ENCODE measurements at regions not wholly inside any gene's neighbourhood (a gene's known extent, or its start where the extent isn't known, plus 50 kb on each side); places are given as distances from the start of the nearest gene placed in this dataset.
"Not testable (repeated sequence)": the region's sequence is repeated elsewhere in the genome, so short reads cannot be mapped to it uniquely, and the experiment has no call there.

DNA sequence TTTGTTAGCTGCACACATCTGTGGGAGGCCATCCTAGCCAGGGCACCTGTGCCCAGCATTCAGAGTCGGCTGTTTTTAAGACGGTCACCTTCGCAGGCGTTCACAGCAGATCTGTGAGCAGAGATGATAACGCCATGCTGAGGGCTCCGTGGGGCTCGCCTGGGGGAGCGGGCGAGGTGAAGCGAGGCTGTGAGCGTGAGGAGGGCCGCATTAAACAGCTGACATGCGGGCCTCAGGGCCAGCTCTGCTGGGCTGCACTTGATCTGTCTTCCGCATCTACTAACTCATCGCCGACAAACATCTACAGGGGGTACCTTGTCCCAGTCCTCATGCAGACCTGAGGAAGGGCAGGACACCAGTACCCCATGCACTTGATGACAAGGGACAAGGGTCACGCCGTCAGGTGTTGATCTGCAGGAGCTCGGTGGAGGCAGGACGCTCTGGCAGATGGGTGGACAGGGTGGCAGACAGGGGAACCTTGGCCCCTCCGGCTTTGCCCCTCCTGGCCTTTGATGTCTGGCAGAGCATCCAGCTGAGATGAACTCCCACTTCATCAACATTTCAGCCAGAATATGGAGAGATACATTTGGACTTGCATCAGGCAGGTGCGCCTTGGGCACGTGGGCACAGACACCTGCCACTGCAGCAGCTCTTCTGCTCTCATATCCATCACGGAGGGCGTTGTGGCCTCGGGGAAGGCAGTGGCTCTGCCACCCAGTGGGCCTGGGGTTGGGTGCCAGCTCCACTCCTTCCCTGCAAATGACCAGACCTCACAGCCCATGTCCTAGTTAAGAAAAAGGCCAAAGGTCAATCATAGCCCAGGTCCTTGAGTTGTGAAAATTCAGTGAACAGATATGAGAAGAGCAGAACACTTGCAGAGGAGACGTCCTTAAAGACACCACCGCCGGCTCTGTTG, 822.9 kb downstream of the BRD1 start:
- Mint-ChIP-seq H3K27ac (no peak overlapping the region), H3K4me1 (no peaks in the 10 kb centered on the region), H3K36me3 (no peaks in the 10 kb centered on the region), H3K9me3 (peaks cover 10 to 21% (median 16%) of the 10 kb centered on the region in 3 donors), H3K4me3 (no peak overlapping the region), H3K27me3 (peaks cover 7 to 8% of the 10 kb centered on the region in 2 donors)
- WGBS (ENCODE audit: insufficient coverage): 96% methylated on average over 29 of the region's 29 CpGs
- ChIA-PET CTCF (no interaction called here), POLR2A (no interaction called here)
- Histone ChIP-seq H3K4me3 (ENCODE audit: control insufficient read depth in 1 of 2, extremely low read depth in 1 of 2, low read length in 1 of 2) (no peak overlapping the region), H3K9me3 (no peaks in the 10 kb centered on the region), H3K27me3 (replicated peaks in 1 of 2; ENCODE audit: control insufficient read depth in 2 of 2, extremely low read depth in 1 of 2, insufficient read depth in 2 of 2, low read length in 1 of 2) (peaks cover 0 to 12% of the 10 kb centered on the region in 2 experiments), H3K27ac (ENCODE audit: low read length) (no peak overlapping the region), H3K4me1 (ENCODE audit: control insufficient read depth in 1 of 2, extremely low read depth in 1 of 2, insufficient read depth in 2 of 2, low read length in 2 of 2) (no peaks in the 10 kb centered on the region), H3K36me3 (ENCODE audit: control insufficient read depth in 2 of 2, extremely low read depth in 1 of 2, insufficient read depth in 1 of 2, low read length in 1 of 2) (no peaks in the 10 kb centered on the region)
- ATAC-seq (replicated peaks in 1 of 4): no peak
- peak in 1 of 35 experiments; percentile 1 for DNase-seq

DNA sequence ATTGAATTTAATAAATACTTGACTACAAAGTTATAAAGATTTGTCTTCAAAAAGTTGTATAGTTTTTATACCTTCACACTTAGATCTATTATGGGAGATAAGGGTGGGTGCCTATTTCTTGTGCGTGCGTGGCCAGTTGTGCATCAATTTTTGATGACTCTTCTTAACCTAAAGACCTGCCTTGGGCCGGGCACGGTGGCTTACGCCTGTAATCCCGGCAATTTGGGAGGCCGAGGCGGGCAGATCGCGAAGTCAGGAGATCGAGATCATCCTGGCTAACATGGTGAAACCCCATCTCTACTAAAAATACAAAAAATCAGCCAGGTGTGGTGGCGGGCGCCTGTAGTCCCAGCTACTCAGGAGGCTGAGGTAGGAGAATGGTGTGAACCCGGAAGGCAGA, 830.1 kb downstream of the BRD1 start:
- H3K9me3 ChIP-seq; CTCF ChIA-PET; H3K36me3 Mint-ChIP-seq; H3K27ac Mint-ChIP-seq; H3K36me3 ChIP-seq (ENCODE audit: control insufficient read depth in 2 of 2, extremely low read depth in 1 of 2, insufficient read depth in 1 of 2, low read length in 1 of 2); POLR2A ChIA-PET; DNase-seq; ATAC-seq (replicated peaks in 1 of 4); H3K4me3 Mint-ChIP-seq; H3K4me1 ChIP-seq (ENCODE audit: control insufficient read depth in 1 of 2, extremely low read depth in 1 of 2, insufficient read depth in 2 of 2, low read length in 2 of 2); H3K27ac ChIP-seq (ENCODE audit: low read length); H3K4me1 Mint-ChIP-seq; H3K4me3 ChIP-seq (ENCODE audit: control insufficient read depth in 1 of 2, extremely low read depth in 1 of 2, low read length in 1 of 2): not testable (repeated sequence)
- peaks cover 0 to 11% of the 10 kb centered on the region in 2 experiments for H3K27me3 ChIP-seq (replicated peaks in 1 of 2; ENCODE audit: control insufficient read depth in 2 of 2, extremely low read depth in 1 of 2, insufficient read depth in 2 of 2, low read length in 1 of 2)
- Mint-ChIP-seq H3K27me3 (peaks cover 13 to 19% of the 10 kb centered on the region in 2 donors), H3K9me3 (peaks cover 10 to 21% (median 14%) of the 10 kb centered on the region in 3 donors)
- no CpG with 5 or more reads among the region's 14 CpGs for WGBS (ENCODE audit: insufficient coverage)

DNA sequence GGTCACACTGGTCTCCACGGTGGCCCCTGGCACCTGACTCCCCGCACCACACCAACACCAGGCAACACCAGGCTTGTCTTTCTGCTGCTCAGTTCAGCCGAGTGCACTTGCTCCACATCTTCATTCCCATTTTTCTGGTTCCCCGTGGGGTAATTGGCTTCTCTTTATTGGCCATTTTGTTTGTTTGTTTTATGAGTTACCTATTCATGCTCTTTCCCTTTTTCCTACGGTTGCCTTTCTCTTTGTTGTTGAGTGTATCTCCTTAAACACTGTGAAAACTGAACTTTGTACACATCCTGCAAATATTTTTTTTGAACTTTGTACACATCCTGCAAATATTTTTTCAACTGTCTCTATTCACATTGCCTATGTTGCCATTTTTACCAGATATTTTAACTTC, 834.0 kb downstream of the BRD1 start:
- ATAC-seq (replicated peaks in 1 of 4) (no peak), DNase-seq (no peak)
- no CpG with 5 or more reads among the region's 5 CpGs for WGBS (ENCODE audit: insufficient coverage)
- Histone ChIP-seq H3K9me3 (no peaks in the 10 kb centered on the region), H3K4me1 (ENCODE audit: control insufficient read depth in 1 of 2, extremely low read depth in 1 of 2, insufficient read depth in 2 of 2, low read length in 2 of 2) (no peaks in the 10 kb centered on the region), H3K27ac (ENCODE audit: low read length) (no peak overlapping the region), H3K27me3 (replicated peaks in 1 of 2; ENCODE audit: control insufficient read depth in 2 of 2, extremely low read depth in 1 of 2, insufficient read depth in 2 of 2, low read length in 1 of 2) (peaks cover 0 to 8% of the 10 kb centered on the region in 2 experiments), H3K4me3 (ENCODE audit: control insufficient read depth in 1 of 2, extremely low read depth in 1 of 2, low read length in 1 of 2) (no peak overlapping the region), H3K36me3 (ENCODE audit: control insufficient read depth in 2 of 2, extremely low read depth in 1 of 2, insufficient read depth in 1 of 2, low read length in 1 of 2) (no peaks in the 10 kb centered on the region)
- H3K4me1 Mint-ChIP-seq: no peaks in the 10 kb centered on the region
- POLR2A ChIA-PET: no interaction called here
- CTCF ChIA-PET: no interaction called here
- peaks cover 18 to 23% of the 10 kb centered on the region in 2 donors for H3K27me3 Mint-ChIP-seq
- no peak overlapping the region for H3K4me3 Mint-ChIP-seq
- H3K27ac Mint-ChIP-seq: no peak overlapping the region
- H3K9me3 Mint-ChIP-seq: peaks cover 0 to 3% (median 0%) of the 10 kb centered on the region in 3 donors
- no peaks in the 10 kb centered on the region for H3K36me3 Mint-ChIP-seq

DNA sequence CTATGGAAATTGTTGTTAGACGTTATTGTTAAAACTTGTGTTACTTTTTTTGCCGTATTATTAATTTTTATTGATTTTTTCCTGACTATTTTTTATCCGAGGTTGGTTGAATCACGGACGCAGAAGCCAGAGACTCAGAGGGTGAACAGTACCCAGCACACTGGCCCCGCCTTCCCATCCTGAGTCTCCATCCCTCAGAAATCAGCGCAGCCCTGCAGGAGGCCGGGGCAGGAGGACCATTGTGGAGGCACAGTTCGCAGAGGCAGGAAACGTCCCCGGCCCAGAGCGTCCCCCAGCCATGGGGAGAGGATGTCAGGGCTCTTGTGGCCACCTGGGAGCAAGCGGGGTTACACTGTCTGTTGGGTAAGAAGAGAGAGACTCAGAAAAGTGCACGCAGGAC, 843.0 kb downstream of the BRD1 start:
- Histone ChIP-seq H3K27me3 (replicated peaks in 1 of 2; ENCODE audit: control insufficient read depth in 2 of 2, extremely low read depth in 1 of 2, insufficient read depth in 2 of 2, low read length in 1 of 2) (peaks cover 0 to 15% of the 10 kb centered on the region in 2 experiments), H3K9me3 (no peaks in the 10 kb centered on the region), H3K4me3 (ENCODE audit: control insufficient read depth in 1 of 2, extremely low read depth in 1 of 2, low read length in 1 of 2) (no peak overlapping the region), H3K36me3 (ENCODE audit: control insufficient read depth in 2 of 2, extremely low read depth in 1 of 2, insufficient read depth in 1 of 2, low read length in 1 of 2) (no peaks in the 10 kb centered on the region), H3K4me1 (ENCODE audit: control insufficient read depth in 1 of 2, extremely low read depth in 1 of 2, insufficient read depth in 2 of 2, low read length in 2 of 2) (no peaks in the 10 kb centered on the region), H3K27ac (ENCODE audit: low read length) (no peak overlapping the region)
- H3K27me3 Mint-ChIP-seq: peaks cover 11 to 20% of the 10 kb centered on the region in 2 donors
- H3K4me1 Mint-ChIP-seq: no peaks in the 10 kb centered on the region
- DNase-seq (no peak), ATAC-seq (replicated peaks in 1 of 4) (no peak)
- no peak overlapping the region for H3K27ac Mint-ChIP-seq
- H3K36me3 Mint-ChIP-seq: no peaks in the 10 kb centered on the region
- peaks cover 0 to 7% (median 0%) of the 10 kb centered on the region in 3 donors for H3K9me3 Mint-ChIP-seq
- H3K4me3 Mint-ChIP-seq: no peak overlapping the region
- ChIA-PET CTCF (no interaction called here), POLR2A (no interaction called here)
- WGBS (ENCODE audit: insufficient coverage): 100% methylated on average over 4 of the region's 14 CpGs

DNA sequence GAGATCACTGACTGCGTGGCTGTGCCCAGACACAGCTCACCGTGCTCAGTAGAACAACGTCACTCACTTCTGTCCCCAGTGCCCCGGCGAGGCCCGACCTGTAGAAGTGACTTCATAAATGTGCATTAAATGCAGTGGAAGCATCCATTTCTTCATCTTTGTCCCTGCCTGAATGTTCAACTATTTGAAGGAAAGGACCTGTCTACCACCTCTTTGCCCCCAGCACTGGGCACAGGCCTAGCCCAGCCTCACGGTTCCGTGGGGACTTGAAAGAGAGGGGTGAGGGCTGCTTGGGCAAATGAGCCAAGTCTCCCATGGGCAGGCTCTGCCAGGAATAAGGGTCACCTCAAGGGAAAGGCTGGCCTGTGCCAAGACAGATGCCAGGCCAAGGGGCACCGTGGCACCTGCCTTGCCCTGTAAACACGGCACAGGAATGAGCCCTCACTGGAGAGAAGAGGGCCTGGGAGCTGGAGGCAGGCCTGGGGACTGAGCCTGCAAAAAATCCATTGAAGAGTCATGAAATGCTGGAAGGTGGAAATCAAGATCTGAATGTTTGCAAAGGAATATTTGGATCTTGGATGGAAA, 845.3 kb downstream of the BRD1 start:
- H3K27me3 Mint-ChIP-seq: peaks cover 17 to 33% of the 10 kb centered on the region in 2 donors
- POLR2A ChIA-PET: no interaction called here
- H3K27ac Mint-ChIP-seq: no peak overlapping the region
- Histone ChIP-seq H3K4me3 (ENCODE audit: control insufficient read depth in 1 of 2, extremely low read depth in 1 of 2, low read length in 1 of 2) (no peak overlapping the region), H3K27me3 (replicated peaks in 1 of 2; ENCODE audit: control insufficient read depth in 2 of 2, extremely low read depth in 1 of 2, insufficient read depth in 2 of 2, low read length in 1 of 2) (peaks cover 0 to 16% of the 10 kb centered on the region in 2 experiments), H3K27ac (ENCODE audit: low read length) (no peak overlapping the region), H3K36me3 (ENCODE audit: control insufficient read depth in 2 of 2, extremely low read depth in 1 of 2, insufficient read depth in 1 of 2, low read length in 1 of 2) (no peaks in the 10 kb centered on the region), H3K4me1 (ENCODE audit: control insufficient read depth in 1 of 2, extremely low read depth in 1 of 2, insufficient read depth in 2 of 2, low read length in 2 of 2) (no peaks in the 10 kb centered on the region), H3K9me3 (no peaks in the 10 kb centered on the region)
- 75% methylated on average over 10 of the region's 10 CpGs for WGBS (ENCODE audit: insufficient coverage)
- CTCF ChIA-PET: no interaction called here
- no peak for ATAC-seq (replicated peaks in 1 of 4)
- H3K36me3 Mint-ChIP-seq: no peaks in the 10 kb centered on the region
- peaks cover 0 to 7% (median 0%) of the 10 kb centered on the region in 3 donors for H3K9me3 Mint-ChIP-seq
- no peak overlapping the region for H3K4me3 Mint-ChIP-seq
- no peak for DNase-seq
- H3K4me1 Mint-ChIP-seq: no peaks in the 10 kb centered on the region

DNA sequence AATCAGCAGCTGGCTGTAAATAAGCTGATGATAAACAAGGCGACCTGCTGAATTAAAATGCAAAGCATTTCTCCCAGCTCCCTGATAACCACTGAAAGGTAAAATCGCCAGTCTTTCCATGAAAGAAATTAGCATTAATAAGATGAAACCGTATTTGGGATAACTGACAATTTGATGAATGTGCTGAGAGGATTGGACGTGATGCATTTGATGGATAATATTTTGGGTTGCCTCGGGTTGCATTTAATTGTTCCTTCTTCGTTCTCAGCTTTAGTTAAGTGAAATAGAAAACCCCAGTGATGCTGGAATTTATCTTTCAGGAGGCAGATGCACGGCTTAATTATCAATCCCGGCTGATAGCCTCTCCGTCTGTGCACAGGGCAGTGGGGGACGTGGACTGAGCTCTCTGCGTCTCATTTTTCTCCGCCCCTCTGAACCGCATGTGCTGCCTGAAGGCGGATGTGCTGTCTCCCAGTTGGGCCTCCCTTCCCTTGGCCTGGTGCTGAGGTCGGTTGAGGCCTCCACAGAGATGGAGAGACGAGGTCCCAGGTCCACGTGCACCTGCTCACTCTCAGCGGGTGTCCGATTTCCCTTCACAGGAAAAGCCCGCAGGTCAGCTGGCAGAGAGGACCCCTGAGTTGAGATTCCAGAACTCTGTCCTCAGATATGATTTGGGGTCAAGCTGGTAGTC, 846.2 kb downstream of the BRD1 start:
- H3K4me1 Mint-ChIP-seq: no peaks in the 10 kb centered on the region
- DNase-seq (no peak), ATAC-seq (replicated peaks in 1 of 4) (no peak)
- Histone ChIP-seq H3K4me1 (ENCODE audit: control insufficient read depth in 1 of 2, extremely low read depth in 1 of 2, insufficient read depth in 2 of 2, low read length in 2 of 2) (no peaks in the 10 kb centered on the region), H3K36me3 (ENCODE audit: control insufficient read depth in 2 of 2, extremely low read depth in 1 of 2, insufficient read depth in 1 of 2, low read length in 1 of 2) (no peaks in the 10 kb centered on the region), H3K27ac (ENCODE audit: low read length) (no peak overlapping the region), H3K4me3 (ENCODE audit: control insufficient read depth in 1 of 2, extremely low read depth in 1 of 2, low read length in 1 of 2) (no peak overlapping the region), H3K9me3 (no peaks in the 10 kb centered on the region), H3K27me3 (replicated peaks in 1 of 2; ENCODE audit: control insufficient read depth in 2 of 2, extremely low read depth in 1 of 2, insufficient read depth in 2 of 2, low read length in 1 of 2) (peaks cover 0 to 25% of the 10 kb centered on the region in 2 experiments)
- H3K4me3 Mint-ChIP-seq: no peak overlapping the region
- peaks cover 17 to 36% of the 10 kb centered on the region in 2 donors for H3K27me3 Mint-ChIP-seq
- H3K9me3 Mint-ChIP-seq: peaks cover 0 to 7% (median 0%) of the 10 kb centered on the region in 3 donors
- H3K36me3 Mint-ChIP-seq: no peaks in the 10 kb centered on the region
- ChIA-PET CTCF (no interaction called here), POLR2A (no interaction called here)
- 76% methylated on average over 16 of the region's 20 CpGs for WGBS (ENCODE audit: insufficient coverage)
- no peak overlapping the region for H3K27ac Mint-ChIP-seq

Measured in T-cell (primary cell).